Fibroblast of mammary gland (primary cell): ENCODE measurements at regions not wholly inside any gene's neighbourhood (a gene's known extent, or its start where the extent isn't known, plus 50 kb on each side); places are given as distances from the start of the nearest gene placed in this dataset.

Experiments
- DNase-seq: peaks from one replicate; pipeline ENCODE4 v3.0.0-alpha.2; 2010; ENCODE audit warnings: low read depth
- H3K4me3 ChIP-seq: 2 replicates; pipeline ENCODE4 v1.5.1; 2011; ENCODE audit warnings: low read depth, mild to moderate bottlenecking, low read length, moderate library complexity; ENCODE audit not compliant: control insufficient read depth
- CTCF ChIP-seq: conservative IDR thresholded peaks from 2 replicates; pipeline ENCODE4 v1.5.1; 2011; ENCODE audit warnings: low read depth, low read length, inconsistent platforms; ENCODE audit not compliant: control insufficient read depth, insufficient read depth

GRCh38 chr6:156347246-156347645 lies 429.9 kb upstream of the ARID1B start:
- TF ChIP-seq CTCF = no peak
- DNase-seq = no peak
- H3K4me3 ChIP-seq = no peak overlapping the region

GRCh38 chr6:156345700-156346099 lies 431.5 kb upstream of the ARID1B start:
- H3K4me3 ChIP-seq = no peak overlapping the region
- TF ChIP-seq CTCF = no peak
- DNase-seq = no peak

DNA sequence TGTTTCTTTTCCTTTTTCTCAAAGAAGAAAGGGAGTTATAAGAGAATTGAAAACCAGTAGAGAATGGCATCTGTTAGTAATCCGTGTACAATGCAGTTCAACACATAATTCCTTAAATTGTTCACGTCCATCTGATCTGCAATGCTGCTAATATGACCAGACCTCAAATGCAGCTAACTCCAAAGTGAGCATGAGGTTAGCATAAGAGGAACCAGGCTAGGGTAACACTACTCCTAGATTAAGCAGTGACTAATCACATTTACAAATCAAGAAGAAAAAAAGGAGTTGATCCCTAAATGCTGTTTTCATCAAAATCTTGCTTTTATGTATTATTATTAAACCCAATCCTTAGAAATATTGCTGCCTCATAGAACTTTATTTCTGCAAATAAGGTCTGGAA lies 432.7 kb upstream of the ARID1B start:
- no peak for DNase-seq
- no peak for TF ChIP-seq CTCF
- H3K4me3 ChIP-seq = no peak overlapping the region

GRCh38 chr6:156337801-156338200 lies 439.4 kb upstream of the ARID1B start:
- no peak for DNase-seq
- no peak overlapping the region for H3K4me3 ChIP-seq
- TF ChIP-seq CTCF = no peak

DNA sequence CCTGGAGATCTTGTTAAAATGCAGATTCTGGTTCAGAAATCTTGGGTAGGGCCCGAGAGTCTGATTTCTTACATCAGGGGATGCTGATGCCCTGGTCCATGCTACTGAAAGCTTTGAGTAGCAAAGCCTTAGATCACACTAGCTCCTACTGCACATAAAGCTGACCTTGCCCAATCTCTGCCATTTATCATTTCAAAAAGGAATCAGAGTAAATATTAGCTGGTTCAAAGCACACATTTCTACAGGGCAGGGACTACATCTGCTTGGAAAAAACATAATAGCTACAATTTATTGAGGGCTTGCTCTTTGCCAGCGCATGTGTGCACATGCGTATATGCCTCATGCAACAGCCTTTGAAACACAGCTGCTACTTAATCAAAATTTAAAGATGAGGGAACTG lies 440.4 kb upstream of the ARID1B start:
- no peak for TF ChIP-seq CTCF
- no peak for DNase-seq
- no peak overlapping the region for H3K4me3 ChIP-seq

- no peak for DNase-seq
- no peak for TF ChIP-seq CTCF
- H3K4me3 ChIP-seq = no peak overlapping the region
Observed at GRCh38 chr6:156336089-156336488, 441.1 kb upstream of the ARID1B start.

DNA sequence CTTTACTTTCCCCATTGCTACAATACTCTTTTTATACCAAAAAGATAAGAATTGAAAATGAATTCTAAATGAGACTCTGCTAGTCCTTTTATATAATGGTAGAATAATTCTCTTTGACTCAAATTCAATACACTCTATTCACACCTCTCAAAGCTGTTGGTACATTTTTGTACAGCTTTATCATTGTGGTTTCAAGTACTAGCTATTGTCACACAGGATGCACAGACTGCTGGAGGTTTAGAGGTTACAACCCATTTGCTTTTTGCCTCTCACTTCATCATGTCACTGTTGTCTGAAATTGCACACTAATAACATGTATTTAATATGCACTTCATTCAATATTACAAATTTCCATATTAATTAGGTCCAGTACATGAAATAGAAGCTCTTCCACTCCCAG lies 442.2 kb upstream of the ARID1B start:
- TF ChIP-seq CTCF = no peak
- no peak for DNase-seq
- no peak overlapping the region for H3K4me3 ChIP-seq
